Sigmoid colon (tissue), 4 donors: ENCODE measurements at regions not wholly inside any gene's neighbourhood (a gene's known extent, or its start where the extent isn't known, plus 50 kb on each side); places are given as distances from the start of the nearest gene placed in this dataset.

Experiments used
- EP300 ChIP-seq, 4 donors: sonication (generic); formaldehyde crosslinking; IDR thresholded peaks; one replicate each; pipeline ENCODE4 v1.6.1; 2017; ENCODE audit warnings: antibody characterized with exemption in 4 of 4
- POLR2A ChIP-seq, 2 donors: fragments of 450-650 bp; IDR thresholded peaks; one replicate each; pipeline ENCODE4 v1.6.1; 2016; ENCODE audit warnings: antibody characterized with exemption in 2 of 2, mild to moderate bottlenecking in 2 of 2, moderate library complexity in 2 of 2
- POLR2AphosphoS5 ChIP-seq, 4 donors: sonication (generic); formaldehyde crosslinking; IDR thresholded peaks; one replicate each; pipeline ENCODE4 v1.6.1; 2017; ENCODE audit warnings: antibody characterized with exemption in 4 of 4
- TF ChIP-seq, protein P1 (sequence below), 4 experiments: fragments of 450-650 bp in 3 of 4; fragments of 200-600 bp in 1 of 4; IDR thresholded peaks; one replicate each; pipeline ENCODE4 v1.5.1; 2016 to 2019; ENCODE audit warnings: antibody characterized with exemption in 4 of 4, mild to moderate bottlenecking in 3 of 4, moderate library complexity in 2 of 4

DNA sequence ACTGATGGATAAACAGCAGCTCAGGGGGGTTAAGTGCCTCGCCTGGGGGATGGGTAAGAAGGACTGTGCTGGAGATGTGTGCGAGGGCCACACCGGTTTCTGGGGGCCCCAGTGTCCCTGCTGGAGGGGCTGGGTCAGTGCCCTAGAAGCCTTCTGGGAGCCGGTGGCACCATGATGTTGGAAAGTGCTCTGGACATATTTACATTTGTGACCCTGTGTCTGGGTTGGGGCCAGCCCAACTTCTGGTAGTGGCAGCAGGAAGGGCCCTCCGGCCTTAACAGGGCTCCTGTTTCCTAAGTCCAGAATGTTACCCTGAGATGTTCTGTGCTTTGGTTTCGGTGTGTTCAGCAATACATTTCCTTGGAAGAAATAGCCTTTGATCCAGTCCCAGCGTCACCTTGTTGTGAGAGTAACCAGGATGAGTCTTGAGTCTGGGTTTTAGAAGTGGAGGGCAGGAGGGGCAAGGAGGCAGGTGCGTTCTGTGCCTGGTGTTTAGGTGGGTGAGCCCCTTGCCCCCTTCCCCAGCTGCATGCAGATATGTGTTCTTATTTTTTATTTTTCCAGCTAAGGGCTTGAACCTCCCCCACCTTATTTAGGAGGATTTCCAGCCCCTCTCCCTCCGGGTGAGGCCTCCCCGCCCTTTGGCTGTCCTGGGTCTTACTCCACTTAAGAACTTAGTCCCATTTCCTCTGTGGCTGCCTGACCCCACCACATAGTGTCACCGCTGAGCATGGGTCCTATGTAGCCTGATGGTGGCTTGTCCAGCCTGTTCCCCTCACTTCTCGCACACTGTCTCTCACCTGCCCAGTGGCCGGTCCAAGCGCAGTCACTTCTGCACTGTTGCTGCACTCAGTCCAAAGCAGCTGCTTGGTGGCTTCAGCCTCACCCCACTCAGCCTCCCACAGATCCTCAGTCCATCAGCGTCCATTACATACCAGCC, 132.7 kb upstream of the HS6ST1 start:
- TF ChIP-seq, protein P1, sequence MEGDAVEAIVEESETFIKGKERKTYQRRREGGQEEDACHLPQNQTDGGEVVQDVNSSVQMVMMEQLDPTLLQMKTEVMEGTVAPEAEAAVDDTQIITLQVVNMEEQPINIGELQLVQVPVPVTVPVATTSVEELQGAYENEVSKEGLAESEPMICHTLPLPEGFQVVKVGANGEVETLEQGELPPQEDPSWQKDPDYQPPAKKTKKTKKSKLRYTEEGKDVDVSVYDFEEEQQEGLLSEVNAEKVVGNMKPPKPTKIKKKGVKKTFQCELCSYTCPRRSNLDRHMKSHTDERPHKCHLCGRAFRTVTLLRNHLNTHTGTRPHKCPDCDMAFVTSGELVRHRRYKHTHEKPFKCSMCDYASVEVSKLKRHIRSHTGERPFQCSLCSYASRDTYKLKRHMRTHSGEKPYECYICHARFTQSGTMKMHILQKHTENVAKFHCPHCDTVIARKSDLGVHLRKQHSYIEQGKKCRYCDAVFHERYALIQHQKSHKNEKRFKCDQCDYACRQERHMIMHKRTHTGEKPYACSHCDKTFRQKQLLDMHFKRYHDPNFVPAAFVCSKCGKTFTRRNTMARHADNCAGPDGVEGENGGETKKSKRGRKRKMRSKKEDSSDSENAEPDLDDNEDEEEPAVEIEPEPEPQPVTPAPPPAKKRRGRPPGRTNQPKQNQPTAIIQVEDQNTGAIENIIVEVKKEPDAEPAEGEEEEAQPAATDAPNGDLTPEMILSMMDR (IDR thresholded peaks at IDR 0.05), result no peak
- TF ChIP-seq POLR2A (IDR thresholded peaks at IDR 0.05) (no peak), POLR2AphosphoS5 (IDR thresholded peaks at IDR 0.05) (no peak), EP300 (IDR thresholded peaks at IDR 0.05) (no peak)
